GM18873 (cell line): ENCODE measurements at regions not wholly inside any gene's neighbourhood (a gene's known extent, or its start where the extent isn't known, plus 50 kb on each side); places are given as distances from the start of the nearest gene placed in this dataset.

Experiments
- ATAC-seq: cut with Tn5 transposase; IDR thresholded peaks from one replicate; pipeline ENCODE4 v1.9.1; 2021; ENCODE audit warnings: mild to moderate bottlenecking, moderate library complexity, moderate number of reproducible peaks; ENCODE audit not compliant: unreplicated experiment, low FRiP score

- ATAC-seq: no peak
Observed at GRCh38 chr10:130453721-130454542, 317.7 kb downstream of the GLRX3 start.

GRCh38 chr10:130454543-130455000, 318.4 kb downstream of the GLRX3 start:
- no peak for ATAC-seq

- ATAC-seq: no peak
Observed at GRCh38 chr10:130455111-130455695, 319.0 kb downstream of the GLRX3 start.

GRCh38 chr10:130455791-130456190, 319.6 kb downstream of the GLRX3 start:
- no peak for ATAC-seq

GRCh38 chr10:130456616-130457015, 320.4 kb downstream of the GLRX3 start:
- no peak for ATAC-seq

- no peak for ATAC-seq
Observed at GRCh38 chr10:130458509-130458908, 322.3 kb downstream of the GLRX3 start.

- no peak for ATAC-seq
Observed at GRCh38 chr10:130459011-130459410, 322.8 kb downstream of the GLRX3 start.

- ATAC-seq: no peak
Observed at GRCh38 chr10:130459851-130460490, 323.8 kb downstream of the GLRX3 start.

GRCh38 chr10:130461631-130462030, 325.4 kb downstream of the GLRX3 start:
- ATAC-seq: no peak

GRCh38 chr10:130463104-130463875, 327.1 kb downstream of the GLRX3 start:
- no peak for ATAC-seq

- ATAC-seq: no peak
Observed at GRCh38 chr10:130463876-130464364, 327.7 kb downstream of the GLRX3 start.

GRCh38 chr10:130464426-130464825, 328.2 kb downstream of the GLRX3 start:
- ATAC-seq: no peak

- no peak for ATAC-seq
Observed at GRCh38 chr10:130466271-130466997, 330.2 kb downstream of the GLRX3 start.

GRCh38 chr10:130470286-130470685, 334.1 kb downstream of the GLRX3 start:
- no peak for ATAC-seq

GRCh38 chr10:130470973-130471372, 334.8 kb downstream of the GLRX3 start:
- no peak for ATAC-seq

- no peak for ATAC-seq
Observed at GRCh38 chr10:130471486-130471885, 335.3 kb downstream of the GLRX3 start.

GRCh38 chr10:130472236-130472635, 336.0 kb downstream of the GLRX3 start:
- no peak for ATAC-seq

GRCh38 chr10:130474591-130474990, 338.4 kb downstream of the GLRX3 start:
- no peak for ATAC-seq

GRCh38 chr10:130477360-130477759, 341.2 kb downstream of the GLRX3 start:
- no peak for ATAC-seq

GRCh38 chr10:130479146-130479545, 343.0 kb downstream of the GLRX3 start:
- ATAC-seq: no peak
